H9 (cell line): ENCODE measurements at regions not wholly inside any gene's neighbourhood (a gene's known extent, or its start where the extent isn't known, plus 50 kb on each side); places are given as distances from the start of the nearest gene placed in this dataset.

Source experiments
- DNase-seq: peaks from one replicate; pipeline ENCODE4 v3.0.0-alpha.2; 2017
- H2AFZ ChIP-seq: one replicate; pipeline ENCODE4 v1.6.1; 2013; ENCODE audit warnings: mild to moderate bottlenecking, low read length, control low read depth, moderate library complexity
- H2AK5ac ChIP-seq: 2 replicates; pipeline ENCODE4 v1.6.1; 2013; ENCODE audit warnings: low read length, control low read depth, mixed read lengths; ENCODE audit not compliant: insufficient read length
- H2BK120ac ChIP-seq: one replicate; pipeline ENCODE4 v1.6.1; 2013; ENCODE audit warnings: low read depth, mild to moderate bottlenecking, low read length, control low read depth, inconsistent platforms; ENCODE audit not compliant: poor library complexity, severe bottlenecking
- H2BK12ac ChIP-seq: 2 replicates; pipeline ENCODE4 v1.6.1; 2013; ENCODE audit warnings: low read length, control low read depth, mixed read lengths, low read depth; ENCODE audit not compliant: insufficient read length
- H2BK15ac ChIP-seq: 2 replicates; pipeline ENCODE4 v1.6.1; 2013; ENCODE audit warnings: low read depth, low read length, control low read depth
- H2BK20ac ChIP-seq: one replicate; pipeline ENCODE4 v1.6.1; 2013; ENCODE audit warnings: low read depth, mild to moderate bottlenecking, low read length, control low read depth, inconsistent platforms; ENCODE audit not compliant: poor library complexity, severe bottlenecking
- H2BK5ac ChIP-seq: 2 replicates; pipeline ENCODE4 v1.6.1; 2013; ENCODE audit warnings: low read length, control low read depth, mixed read lengths; ENCODE audit not compliant: insufficient read length
- H3K14ac ChIP-seq: 2 replicates; pipeline ENCODE4 v1.6.1; 2013; ENCODE audit warnings: low read length, control low read depth; ENCODE audit not compliant: insufficient read depth
- H3K18ac ChIP-seq: 2 replicates; pipeline ENCODE4 v1.6.1; 2013; ENCODE audit warnings: low read depth, mild to moderate bottlenecking, mixed read lengths, low read length, control low read depth; ENCODE audit not compliant: insufficient read length
- H3K23ac ChIP-seq: 2 replicates; pipeline ENCODE4 v1.6.1; 2013; ENCODE audit warnings: low read length, control low read depth, mixed read lengths, low read depth; ENCODE audit not compliant: insufficient read length
- H3K23me2 ChIP-seq: 2 replicates; pipeline ENCODE4 v1.6.1; 2013; ENCODE audit warnings: low read depth, mild to moderate bottlenecking, mixed read lengths, low read length, control low read depth; ENCODE audit not compliant: insufficient read length, poor library complexity, severe bottlenecking
- H3K27ac ChIP-seq: 2 replicates; pipeline ENCODE4 v1.5.1; 2013; ENCODE audit warnings: low read length, control low read depth, mixed read lengths, low read depth; ENCODE audit not compliant: insufficient read length
- H3K27me3 ChIP-seq: 2 replicates; pipeline ENCODE4 v1.6.1; 2013; ENCODE audit warnings: low read length, control low read depth, inconsistent platforms; ENCODE audit not compliant: insufficient read depth
- H3K4ac ChIP-seq: 2 replicates; pipeline ENCODE4 v1.6.1; 2013; ENCODE audit warnings: low read depth, mild to moderate bottlenecking, control low read depth, inconsistent platforms, low read length, moderate library complexity
- H3K4me1 ChIP-seq: 2 replicates; pipeline ENCODE4 v1.6.1; 2013; ENCODE audit warnings: low read length, control low read depth, inconsistent platforms; ENCODE audit not compliant: insufficient read depth
- H3K4me2 ChIP-seq: 2 replicates; pipeline ENCODE4 v1.6.1; 2013; ENCODE audit warnings: low read length, control low read depth, mixed read lengths; ENCODE audit not compliant: insufficient read length, insufficient read depth
- H3K56ac ChIP-seq: 2 replicates; pipeline ENCODE4 v1.6.1; 2013; ENCODE audit warnings: low read depth, mild to moderate bottlenecking, mixed read lengths, low read length, control low read depth; ENCODE audit not compliant: insufficient read length
- H3K79me1 ChIP-seq: 2 replicates; pipeline ENCODE4 v1.6.1; 2013; ENCODE audit warnings: low read depth, mild to moderate bottlenecking, moderate library complexity, low read length, control low read depth, inconsistent platforms; ENCODE audit not compliant: insufficient read depth, poor library complexity, severe bottlenecking
- H3K79me2 ChIP-seq: 2 replicates; pipeline ENCODE4 v1.6.1; 2013; ENCODE audit warnings: low read length, control low read depth, inconsistent platforms; ENCODE audit not compliant: insufficient read depth
- H3K9ac ChIP-seq: 2 replicates; pipeline ENCODE4 v1.6.1; 2013; ENCODE audit warnings: low read length, control low read depth, mixed read lengths; ENCODE audit not compliant: insufficient read length; ENCODE audit errors: extremely low read depth
- H3K9me3 ChIP-seq: one replicate; pipeline ENCODE4 v1.6.1; 2013; ENCODE audit warnings: low read depth, low read length, inconsistent platforms; ENCODE audit not compliant: control insufficient read depth
- H3T11ph ChIP-seq: one replicate; pipeline ENCODE4 v1.6.1; 2013; ENCODE audit warnings: mild to moderate bottlenecking, low read length, control low read depth, inconsistent platforms
- H4K20me1 ChIP-seq: one replicate; pipeline ENCODE4 v1.6.1; 2013; ENCODE audit not compliant: control insufficient read depth, insufficient read length, insufficient read depth
- H4K5ac ChIP-seq: 2 replicates; pipeline ENCODE4 v1.6.1; 2013; ENCODE audit warnings: low read depth, mild to moderate bottlenecking, mixed read lengths, low read length, control low read depth; ENCODE audit not compliant: insufficient read length
- H4K8ac ChIP-seq: replicated peaks from 2 replicates; pipeline ENCODE4 v1.6.1; 2013; ENCODE audit warnings: low read length, control low read depth, mixed read lengths, low read depth; ENCODE audit not compliant: insufficient read length
- H4K91ac ChIP-seq: 2 replicates; pipeline ENCODE4 v1.6.1; 2013; ENCODE audit warnings: low read depth, mild to moderate bottlenecking, moderate library complexity, mixed read lengths, low read length, control low read depth; ENCODE audit not compliant: insufficient read length
- H3K27ac Mint-ChIP-seq, 3 experiments: 2 replicates in 2 of 3; 3 replicates in 1 of 3; pipeline ENCODE4 v1.8.0; 2020 to 2021; ENCODE audit warnings: mixed read lengths in 3 of 3, mild to moderate bottlenecking in 1 of 3, moderate library complexity in 1 of 3
- H3K27me3 Mint-ChIP-seq: 2 replicates; pipeline ENCODE4 v1.8.0; 2021; ENCODE audit warnings: low read depth, mild to moderate bottlenecking, moderate library complexity, mixed read lengths
- H3K36me3 Mint-ChIP-seq, 3 experiments: 2 replicates in 2 of 3; 3 replicates in 1 of 3; pipeline ENCODE4 v1.8.0; 2020 to 2021; ENCODE audit warnings: low read depth in 3 of 3, mixed read lengths in 3 of 3; ENCODE audit not compliant: insufficient read depth in 1 of 3
- H3K4me1 Mint-ChIP-seq, 2 experiments: 2 replicates each; pipeline ENCODE4 v1.8.0; 2020; ENCODE audit warnings: mixed read lengths in 2 of 2
- H3K4me3 Mint-ChIP-seq, 2 experiments: 2 replicates in 1 of 2; 3 replicates in 1 of 2; pipeline ENCODE4 v1.8.0; 2020 to 2021; ENCODE audit warnings: mild to moderate bottlenecking in 2 of 2, mixed read lengths in 2 of 2, moderate library complexity in 1 of 2
- H3K9me3 Mint-ChIP-seq, 2 experiments: 2 replicates in 1 of 2; 3 replicates in 1 of 2; pipeline ENCODE4 v1.8.0; 2020; ENCODE audit warnings: mild to moderate bottlenecking in 2 of 2, mixed read lengths in 2 of 2, moderate library complexity in 1 of 2
- WGBS: extraction: QIAGEN DNeasy Blood & Tissue Kit; methylation state at CpG from one replicate; pipeline ENCODE4 v1.1.7; 2013; ENCODE audit warnings: missing lambda C conversion rate, low lambda C conversion rate, mixed read lengths; ENCODE audit not compliant: insufficient read length; ENCODE audit errors: extremely low coverage; 5-methylcytosine and 5-hydroxymethylcytosine counted together
- TF ChIP-seq, protein P1 (sequence below): fragments of 200-600 bp; sonication (generic); conservative IDR thresholded peaks from 3 replicates; pipeline ENCODE4 v1.8.0; 2021; ENCODE audit warnings: antibody characterized with exemption, mild to moderate bottlenecking

- Histone ChIP-seq H4K8ac (no peak overlapping the region), H3K79me2 (no peaks in the 10 kb centered on the region), H3K18ac (no peak overlapping the region), H2AFZ (no peak overlapping the region), H3K14ac (no peak overlapping the region), H3K79me1 (no peaks in the 10 kb centered on the region), H3K23me2 (no peaks in the 10 kb centered on the region), H3K9me3 (no peaks in the 10 kb centered on the region), H3K4me1 (peaks cover 3% of the 10 kb centered on the region; the same call in 1 of the 2 replicates), H2BK5ac (no peak overlapping the region), H2AK5ac (no peak overlapping the region), H2BK15ac (no peak overlapping the region), H2BK120ac (no peak overlapping the region), H3K56ac (no peak overlapping the region), H3K4me2 (no peak overlapping the region), H2BK12ac (no peak overlapping the region), H4K20me1 (no peaks in the 10 kb centered on the region), H4K5ac (no peak overlapping the region), H3K27ac (no peak overlapping the region), H3K27me3 (no peaks in the 10 kb centered on the region), H3K23ac (no peak overlapping the region), H3K9ac (no peak overlapping the region), H3T11ph (no peak overlapping the region), H2BK20ac (no peak overlapping the region), H4K91ac (no peak overlapping the region), H3K4ac (no peak overlapping the region)
- Mint-ChIP-seq H3K4me3 (no peak overlapping the region), H3K4me1 (peaks cover 8 to 17% of the 10 kb centered on the region in 2 experiments), H3K27me3 (no peaks in the 10 kb centered on the region; the same call in none of the 2 replicates), H3K9me3 (no peaks in the 10 kb centered on the region), H3K27ac (no peak overlapping the region), H3K36me3 (no peaks in the 10 kb centered on the region)
- no CpG with 5 or more reads among the region's 4 CpGs for WGBS
- DNase-seq: no peak
- TF ChIP-seq, protein P1, sequence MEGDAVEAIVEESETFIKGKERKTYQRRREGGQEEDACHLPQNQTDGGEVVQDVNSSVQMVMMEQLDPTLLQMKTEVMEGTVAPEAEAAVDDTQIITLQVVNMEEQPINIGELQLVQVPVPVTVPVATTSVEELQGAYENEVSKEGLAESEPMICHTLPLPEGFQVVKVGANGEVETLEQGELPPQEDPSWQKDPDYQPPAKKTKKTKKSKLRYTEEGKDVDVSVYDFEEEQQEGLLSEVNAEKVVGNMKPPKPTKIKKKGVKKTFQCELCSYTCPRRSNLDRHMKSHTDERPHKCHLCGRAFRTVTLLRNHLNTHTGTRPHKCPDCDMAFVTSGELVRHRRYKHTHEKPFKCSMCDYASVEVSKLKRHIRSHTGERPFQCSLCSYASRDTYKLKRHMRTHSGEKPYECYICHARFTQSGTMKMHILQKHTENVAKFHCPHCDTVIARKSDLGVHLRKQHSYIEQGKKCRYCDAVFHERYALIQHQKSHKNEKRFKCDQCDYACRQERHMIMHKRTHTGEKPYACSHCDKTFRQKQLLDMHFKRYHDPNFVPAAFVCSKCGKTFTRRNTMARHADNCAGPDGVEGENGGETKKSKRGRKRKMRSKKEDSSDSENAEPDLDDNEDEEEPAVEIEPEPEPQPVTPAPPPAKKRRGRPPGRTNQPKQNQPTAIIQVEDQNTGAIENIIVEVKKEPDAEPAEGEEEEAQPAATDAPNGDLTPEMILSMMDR: no peak
Measured at GRCh38 chr16:49050607-49051006, 231.0 kb downstream of the CBLN1 start.
